Stimulated activated CD4-positive, alpha-beta T cell treated with anti-CD3 and anti-CD28 coated beads, Interleukin-4, amount 100 ng/mL, for 24 hours (primary cell): ENCODE measurements at regions not wholly inside any gene's neighbourhood (a gene's known extent, or its start where the extent isn't known, plus 50 kb on each side); places are given as distances from the start of the nearest gene placed in this dataset.

Source experiments
- DNase-seq: peaks from one replicate; pipeline ENCODE4 v3.0.0-alpha.2; 2020

GRCh38 chr6:164546263-164546662 is 763.1 kb downstream of the C6orf118 start:
- DNase-seq: no peak

- no peak for DNase-seq
Measured at GRCh38 chr6:164534070-164534766, 775.2 kb downstream of the C6orf118 start.

- DNase-seq: no peak
Measured at GRCh38 chr6:164533045-164533362, 776.4 kb downstream of the C6orf118 start.

- no peak for DNase-seq
Measured at GRCh38 chr6:164532198-164533044, 777.0 kb downstream of the C6orf118 start.

GRCh38 chr6:164531736-164532135 is 777.7 kb downstream of the C6orf118 start:
- DNase-seq: no peak

GRCh38 chr6:164528539-164528938 is 780.9 kb downstream of the C6orf118 start:
- no peak for DNase-seq

- no peak for DNase-seq
Measured at GRCh38 chr6:164523087-164523654, 786.2 kb downstream of the C6orf118 start.

GRCh38 chr6:164520916-164521315 is 788.5 kb downstream of the C6orf118 start:
- no peak for DNase-seq

GRCh38 chr6:164507206-164507940 is 802.0 kb downstream of the C6orf118 start:
- no peak for DNase-seq

GRCh38 chr6:164505425-164505824 is 804.0 kb downstream of the C6orf118 start:
- no peak for DNase-seq

GRCh38 chr6:164502833-164503232 is 806.6 kb downstream of the C6orf118 start:
- DNase-seq: no peak

GRCh38 chr6:164495882-164496495 is 813.4 kb downstream of the C6orf118 start:
- no peak for DNase-seq

- no peak for DNase-seq
Measured at GRCh38 chr6:164478426-164478825, 831.0 kb downstream of the C6orf118 start.

- no peak for DNase-seq
Measured at GRCh38 chr6:164477790-164478189, 831.6 kb downstream of the C6orf118 start.

- DNase-seq: no peak
Measured at GRCh38 chr6:164477101-164477500, 832.3 kb downstream of the C6orf118 start.

- no peak for DNase-seq
Measured at GRCh38 chr6:164469276-164469949, 840.0 kb downstream of the C6orf118 start.

GRCh38 chr6:164455835-164456234 is 853.6 kb downstream of the C6orf118 start:
- DNase-seq: no peak

- DNase-seq: no peak
Measured at GRCh38 chr6:164453835-164454234, 855.6 kb downstream of the C6orf118 start.

- no peak for DNase-seq
Measured at GRCh38 chr6:164442572-164442971, 866.8 kb downstream of the C6orf118 start.

- no peak for DNase-seq
Measured at GRCh38 chr6:164439331-164439730, 870.1 kb downstream of the C6orf118 start.

- DNase-seq: no peak
Measured at GRCh38 chr6:164436976-164437375, 872.4 kb downstream of the C6orf118 start.

GRCh38 chr6:164427728-164428402 is 881.5 kb downstream of the C6orf118 start:
- DNase-seq: no peak
